ENCODE measurements at regions not wholly inside any gene's neighbourhood (a gene's known extent, or its start where the extent isn't known, plus 50 kb on each side); places are given as distances from the start of the nearest gene placed in this dataset.
"Not testable (repeated sequence)": the region's sequence is repeated elsewhere in the genome, so short reads cannot be mapped to it uniquely, and the experiment has no call there.

DNA sequence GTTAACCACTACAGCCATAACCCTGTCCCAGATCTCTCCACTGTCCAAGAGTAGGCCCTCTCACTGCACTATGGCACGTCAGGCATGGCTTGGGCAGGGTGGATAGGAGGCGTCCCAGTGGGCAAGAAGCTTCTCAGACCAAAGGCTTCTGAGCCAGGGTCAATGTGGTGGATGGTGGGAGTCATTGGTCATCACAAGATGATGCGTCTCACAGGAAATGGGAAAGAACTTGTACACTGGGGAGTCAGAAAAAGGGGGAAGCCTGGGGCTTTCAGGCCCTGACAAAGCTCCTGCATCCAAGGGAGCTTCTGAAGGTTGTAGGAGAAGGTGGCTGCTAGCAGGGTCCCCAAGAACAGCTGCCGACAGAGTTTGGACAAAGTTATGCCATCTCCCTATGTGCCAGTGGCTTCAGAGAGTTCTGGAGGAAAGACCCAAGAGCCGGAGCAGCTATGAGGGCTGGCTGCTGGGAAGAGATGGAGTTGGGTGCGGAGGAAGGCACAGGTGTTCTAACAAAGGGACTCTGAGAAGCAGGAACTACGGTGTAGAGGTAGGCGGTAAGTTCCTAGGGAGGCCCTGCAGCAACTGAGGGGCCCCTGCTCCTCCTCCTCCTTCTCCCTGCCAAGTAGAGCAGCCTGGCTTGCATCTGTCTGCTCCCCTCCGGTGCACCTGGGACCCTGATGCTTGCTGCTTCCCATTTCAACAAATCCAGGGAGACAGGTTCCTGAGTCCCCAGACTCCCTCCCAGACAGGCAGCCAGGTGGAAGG is 81.1 kb downstream of the ARL6IP4 start:
- DNase-seq, result peak; percentile 73 to 85 (median 75)

DNA sequence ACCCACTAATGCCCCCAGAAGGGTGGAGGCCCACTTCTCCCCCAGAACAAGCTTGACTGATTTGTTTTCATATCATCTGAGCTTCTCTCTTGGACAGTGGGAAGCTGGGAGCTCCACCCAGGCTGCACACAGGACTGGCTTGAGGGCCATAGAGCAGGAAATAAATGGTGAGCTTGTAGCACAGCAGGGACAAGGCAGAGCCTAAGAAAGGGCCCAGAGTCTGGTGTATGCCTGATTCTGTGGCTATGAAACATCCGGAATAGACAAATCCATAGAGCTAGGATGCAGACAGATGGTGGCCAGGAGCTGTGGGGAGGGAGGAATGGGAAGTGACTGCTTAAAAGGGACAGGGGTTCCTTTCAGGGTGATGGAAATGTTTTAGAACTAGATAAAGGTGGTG is 79.0 kb downstream of the ARL6IP4 start:
- DNase-seq, result no peak

DNA sequence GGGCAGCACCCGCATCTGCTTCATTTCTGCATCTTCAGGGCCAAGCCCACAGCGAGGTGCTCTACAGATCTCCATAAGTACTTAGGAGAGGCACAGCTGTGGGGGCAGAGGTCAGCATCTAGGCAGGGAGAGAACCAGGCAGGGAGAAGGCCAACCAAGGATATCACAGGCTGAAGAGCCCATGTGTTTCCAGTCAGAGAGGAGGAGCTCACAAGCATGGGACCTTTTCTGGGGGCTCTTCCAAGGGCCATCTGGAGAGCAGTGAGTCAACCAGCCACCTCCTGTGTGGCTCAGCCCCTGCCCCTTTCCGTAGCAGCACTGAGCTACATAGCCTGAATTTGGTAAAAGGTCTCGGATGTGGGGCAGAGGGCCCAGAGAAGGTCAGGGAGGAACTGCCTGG is 78.5 kb downstream of the ARL6IP4 start:
- DNase-seq, result no peak

DNA sequence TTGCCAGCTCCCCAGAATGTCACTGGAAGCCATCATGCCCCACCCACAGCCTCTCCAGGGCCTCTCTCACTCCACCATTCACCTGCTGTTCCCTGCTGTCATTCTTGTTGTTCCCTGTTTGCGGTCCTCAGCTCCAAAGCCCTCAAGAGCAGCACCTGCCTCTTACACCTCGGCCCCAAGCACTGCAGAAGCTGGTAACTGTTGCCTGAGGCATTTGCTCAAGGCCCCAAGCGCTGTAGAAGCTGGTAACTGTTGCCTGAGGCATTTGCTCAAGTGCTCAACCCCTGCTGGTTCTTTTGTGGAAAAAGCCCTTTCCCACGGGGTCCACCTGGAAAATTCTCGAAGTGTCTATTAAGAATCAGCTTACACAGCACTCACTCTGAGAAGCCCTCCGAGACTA is 78.0 kb downstream of the ARL6IP4 start:
- no peak for DNase-seq

DNA sequence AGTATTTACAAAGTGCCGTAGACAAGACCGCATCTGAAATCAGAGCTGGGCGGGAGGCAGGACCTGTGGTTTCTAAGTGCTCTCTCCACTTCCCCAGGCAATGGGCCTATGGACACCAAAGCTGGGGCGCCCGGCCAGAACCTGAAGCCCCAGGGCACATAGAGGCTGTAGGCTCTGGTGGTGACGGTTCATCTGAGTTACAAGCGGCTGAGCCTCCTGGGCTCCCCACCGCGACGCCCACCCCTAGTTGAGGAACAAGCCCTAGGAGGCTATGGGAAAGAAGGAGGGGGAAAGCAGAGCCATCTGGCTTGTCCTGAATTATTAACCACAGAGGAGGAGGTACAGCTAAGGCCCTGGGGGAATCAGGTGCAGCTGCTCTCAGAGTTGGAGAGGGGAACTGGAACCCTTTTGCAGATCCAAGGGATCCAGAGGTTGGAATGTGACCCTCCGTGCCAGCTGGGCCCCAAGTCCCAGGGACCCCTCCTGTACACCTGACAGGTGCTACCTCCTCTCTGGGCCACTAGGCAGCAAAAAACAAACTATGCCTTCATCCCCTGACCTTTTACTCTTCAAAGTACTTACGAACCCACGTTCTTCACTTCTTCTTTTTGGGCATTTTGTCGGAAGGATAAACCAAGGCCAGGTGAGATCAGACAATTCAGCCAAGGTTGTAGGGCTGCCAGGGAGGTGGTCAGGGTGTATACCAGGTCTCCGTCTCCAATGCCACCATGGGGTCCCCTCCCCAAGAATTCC is 77.2 kb downstream of the ARL6IP4 start:
- no peak for DNase-seq

DNA sequence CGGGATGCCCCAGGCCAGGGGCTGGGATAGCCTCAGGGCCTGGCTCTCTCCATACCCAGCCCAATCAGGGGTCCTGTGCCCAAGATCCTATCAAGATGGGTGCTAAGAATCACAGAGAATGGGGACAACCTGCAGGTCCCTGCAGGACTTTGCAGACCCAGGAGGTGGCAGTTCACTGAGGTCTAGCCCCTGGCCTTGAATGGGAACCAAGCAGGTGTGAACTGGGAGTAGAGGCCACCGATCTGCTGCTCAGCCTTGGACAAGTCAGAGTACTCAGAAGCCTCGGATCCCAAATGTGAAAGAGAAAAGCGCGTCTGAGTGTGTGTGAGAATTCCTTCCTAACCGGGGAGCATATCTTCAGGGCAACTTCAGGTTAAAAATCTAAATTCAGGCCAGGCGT is 76.2 kb downstream of the ARL6IP4 start:
- no peak for DNase-seq

DNA sequence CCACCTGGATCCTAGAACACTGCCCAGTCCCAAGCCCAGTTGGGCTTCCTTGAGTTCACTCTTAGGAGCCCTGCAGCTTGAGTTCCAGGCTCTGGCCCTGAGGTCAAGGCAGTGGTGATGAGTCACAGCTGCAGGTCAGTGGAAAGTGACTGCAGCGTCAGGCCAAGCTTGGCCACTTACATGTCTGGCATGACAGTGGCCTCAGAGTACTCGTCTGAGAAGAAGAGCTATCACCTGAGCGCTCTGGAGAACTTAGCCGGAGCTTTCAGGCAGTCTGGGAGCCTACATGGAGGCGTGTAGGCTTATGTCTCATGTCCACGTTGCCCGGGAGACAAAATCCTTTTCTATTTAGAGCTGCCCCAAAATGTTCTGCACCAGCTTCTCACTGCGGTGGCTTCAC is 75.6 kb downstream of the ARL6IP4 start:
- DNase-seq, result peak in 1 of 3 donors; percentile 19

DNA sequence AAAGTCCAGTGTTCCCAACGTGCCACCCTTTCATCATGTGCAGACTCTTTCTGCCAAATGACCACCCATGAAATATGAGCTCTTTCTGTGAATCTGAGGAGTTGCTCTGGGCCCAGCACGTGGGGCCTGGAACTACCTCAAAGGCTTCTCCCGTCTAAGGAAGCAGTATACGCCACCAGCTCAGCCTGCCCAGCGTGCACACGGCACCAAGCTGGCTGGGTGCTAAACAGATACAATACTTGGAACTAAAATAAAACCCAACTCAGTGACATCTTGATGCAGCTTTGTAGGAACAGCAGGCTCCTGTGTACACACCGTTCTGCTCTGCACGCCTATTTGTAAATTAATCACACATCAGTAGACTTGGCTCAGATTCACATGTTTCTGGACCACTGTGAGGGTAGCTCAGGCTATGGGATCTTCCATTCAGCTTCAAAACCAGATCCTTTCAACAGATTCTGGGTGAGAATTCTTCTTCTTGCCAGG is 74.8 kb downstream of the ARL6IP4 start:
- no peak for DNase-seq

DNA sequence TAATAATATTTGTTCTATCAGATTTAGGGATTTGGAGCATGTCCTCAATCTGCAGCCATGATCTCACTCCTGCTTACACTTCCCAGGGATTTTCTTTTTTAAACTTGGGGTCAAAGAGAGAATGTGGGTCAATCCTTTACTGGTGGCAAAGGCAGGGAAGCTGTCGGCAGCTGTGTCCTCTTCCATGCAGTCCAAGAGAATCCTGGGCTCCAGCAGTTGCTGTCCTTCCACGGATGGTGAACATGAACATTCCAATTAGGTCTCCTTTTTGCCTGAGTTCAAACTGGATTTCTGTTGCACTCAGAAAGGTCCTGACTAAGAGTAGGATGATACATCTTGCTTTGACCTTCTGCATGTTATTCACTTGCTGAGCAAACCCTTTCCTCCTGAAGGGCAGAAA is 73.9 kb downstream of the ARL6IP4 start:
- DNase-seq, result no peak

DNA sequence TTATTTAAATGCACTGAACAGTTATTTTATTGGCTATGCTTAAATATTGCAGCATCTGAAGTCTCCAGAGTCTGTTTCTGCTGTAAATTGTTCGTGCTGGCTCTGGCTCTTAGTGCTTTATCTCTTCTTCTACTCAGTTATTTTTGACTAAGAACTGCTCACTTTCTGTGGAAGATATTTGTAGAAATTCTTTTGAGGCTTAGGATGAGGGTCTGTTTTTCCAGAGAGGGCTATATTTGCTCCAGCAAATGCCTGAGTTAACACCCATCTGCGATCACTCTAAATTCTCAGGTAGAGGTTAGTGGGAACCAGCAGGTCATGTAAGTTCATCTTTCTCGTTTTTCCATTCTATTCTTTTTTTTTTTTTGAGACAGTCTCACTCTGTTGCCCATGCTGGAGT is 71.1 kb downstream of the ARL6IP4 start:
- no peak for DNase-seq

DNA sequence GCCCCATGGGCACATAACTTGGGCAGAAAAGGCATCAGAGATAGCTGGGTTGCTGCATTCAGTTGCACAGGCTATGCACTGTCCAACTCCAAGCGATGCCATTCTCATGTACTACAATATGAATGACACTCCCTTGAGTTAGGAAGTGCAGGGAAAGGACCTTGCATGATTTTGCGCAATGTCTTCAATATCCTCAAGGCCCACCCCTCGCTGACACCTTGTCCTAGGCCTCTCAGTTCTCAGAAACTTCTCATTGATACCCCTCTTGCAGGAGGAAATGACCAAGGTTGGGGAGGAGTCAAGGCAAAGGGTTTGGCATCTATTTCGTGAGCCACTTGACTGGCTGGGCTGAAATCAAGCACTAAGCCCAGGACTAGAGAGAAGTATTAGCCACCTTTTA is 70.4 kb downstream of the ARL6IP4 start:
- no peak for DNase-seq

DNA sequence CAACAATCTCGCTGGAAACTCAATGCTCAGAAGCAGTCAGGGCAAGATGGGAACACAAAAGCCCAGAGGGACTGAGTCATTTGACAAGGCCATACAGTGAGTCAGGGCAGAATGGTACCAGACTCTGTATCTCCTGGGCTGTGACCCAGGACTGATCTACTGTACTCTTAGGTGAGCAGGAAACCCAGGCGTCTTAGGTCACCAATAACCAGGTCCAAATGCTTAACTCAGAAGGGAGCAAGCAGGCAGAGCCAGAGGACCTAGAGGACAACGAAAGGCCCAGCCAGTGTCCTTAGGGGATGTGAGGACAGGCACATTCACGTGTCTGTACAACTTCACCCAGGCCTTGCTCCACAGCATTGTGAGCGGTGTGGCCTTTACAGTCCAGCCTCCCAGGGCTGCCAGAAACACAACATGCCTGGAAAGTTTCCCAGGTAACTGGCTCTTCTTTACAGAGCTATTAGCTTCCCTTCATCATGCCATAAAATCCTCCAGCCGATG is 69.9 kb downstream of the ARL6IP4 start:
- DNase-seq, result no peak

DNA sequence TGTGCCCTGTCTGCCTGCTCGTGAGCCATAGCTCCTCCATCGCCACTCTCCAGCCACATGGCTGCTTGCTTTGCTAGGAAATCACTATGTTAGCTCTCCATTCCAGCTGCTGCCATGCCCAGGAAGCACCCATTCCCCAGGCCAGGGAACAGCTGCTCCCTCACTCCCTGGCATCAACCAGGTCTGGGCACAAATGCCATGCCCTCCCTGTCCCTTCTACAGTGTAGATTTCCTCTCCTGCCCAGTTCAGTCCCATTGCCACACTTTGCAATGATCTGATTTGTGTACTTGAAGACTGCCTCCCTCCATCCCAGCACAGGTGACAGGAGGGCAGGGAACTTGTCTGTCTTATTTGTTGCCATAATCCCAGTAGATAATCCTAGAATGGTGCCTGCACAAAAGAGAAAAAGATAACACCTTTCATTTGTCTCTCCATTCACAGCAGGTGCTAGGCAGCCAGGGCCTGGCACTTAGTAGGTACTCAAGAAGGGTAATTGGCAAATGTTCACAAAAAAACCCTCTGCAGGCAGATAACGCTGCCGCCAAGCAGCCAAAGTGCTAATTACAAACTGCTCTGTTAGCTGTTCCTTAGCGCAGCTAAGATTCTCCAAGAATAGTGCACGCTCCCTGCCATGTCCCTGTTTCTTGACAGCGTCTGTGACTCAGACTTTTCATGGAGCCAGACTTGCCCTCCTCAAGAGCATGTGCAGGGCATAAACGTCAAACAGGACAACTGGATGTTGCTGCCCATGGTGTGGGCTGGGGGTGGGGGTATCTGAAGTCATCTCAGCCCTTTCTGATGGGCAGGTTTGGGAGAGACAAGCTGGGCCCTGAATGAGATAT is 69.1 kb downstream of the ARL6IP4 start:
- DNase-seq, result no peak

DNA sequence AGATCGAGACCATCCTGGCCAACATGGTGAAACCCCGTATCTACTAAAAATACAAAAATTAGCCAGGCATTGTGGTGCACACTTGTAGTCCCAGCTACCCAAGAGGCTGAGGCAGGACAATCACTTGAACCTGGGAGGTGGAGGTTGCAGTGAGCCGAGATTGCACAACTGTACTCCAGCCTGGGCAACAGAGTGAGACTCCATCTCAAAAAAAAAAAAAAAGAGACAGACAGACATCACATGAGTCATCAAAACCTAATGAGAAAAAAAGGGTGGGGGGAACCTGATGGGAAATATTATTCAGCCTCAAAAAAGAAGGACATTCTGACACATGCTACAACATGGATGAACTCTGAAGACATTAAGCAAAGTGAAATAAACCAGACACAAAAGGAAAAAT is 67.4 kb downstream of the ARL6IP4 start:
- DNase-seq, result not testable (repeated sequence)

DNA sequence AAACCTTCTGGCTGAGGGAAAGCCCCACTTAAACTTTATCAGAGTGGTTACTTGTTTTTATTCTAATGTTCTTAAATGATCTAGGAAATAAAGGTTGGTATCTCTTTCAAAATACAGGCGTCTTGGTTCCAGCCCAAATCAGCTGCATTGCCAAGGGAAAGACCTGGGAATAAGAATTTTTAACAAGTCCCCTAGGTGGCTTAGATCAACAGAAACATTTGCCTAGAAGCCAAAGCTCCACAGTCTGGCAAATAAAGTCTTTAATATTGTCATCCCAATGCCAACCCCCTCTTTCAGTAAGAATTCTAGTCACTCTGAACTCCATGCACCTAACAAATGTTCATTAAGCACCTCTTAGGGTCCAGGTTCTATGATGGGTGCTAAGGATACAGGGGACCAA is 66.8 kb downstream of the ARL6IP4 start:
- DNase-seq, result no peak

DNA sequence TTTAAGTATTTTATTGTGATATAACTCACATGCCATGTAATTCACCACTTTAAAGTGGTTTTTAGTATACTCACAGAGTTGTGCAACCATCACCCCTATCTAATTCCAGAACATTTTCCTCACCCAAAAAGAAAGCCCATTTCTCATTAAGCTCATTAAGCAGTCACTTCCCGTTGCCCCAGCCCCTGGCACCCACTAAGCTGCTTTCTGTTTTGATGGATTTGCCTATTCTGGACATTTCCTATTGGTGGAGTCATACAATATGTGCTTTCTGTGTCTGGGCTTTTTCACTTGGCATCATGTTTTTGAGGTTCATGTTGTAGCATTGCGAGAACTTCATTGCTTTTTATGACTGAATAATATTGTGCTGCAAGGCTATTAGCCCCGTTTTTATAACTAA is 66.0 kb downstream of the ARL6IP4 start:
- peak in 1 of 3 donors; percentile 32 for DNase-seq

DNA sequence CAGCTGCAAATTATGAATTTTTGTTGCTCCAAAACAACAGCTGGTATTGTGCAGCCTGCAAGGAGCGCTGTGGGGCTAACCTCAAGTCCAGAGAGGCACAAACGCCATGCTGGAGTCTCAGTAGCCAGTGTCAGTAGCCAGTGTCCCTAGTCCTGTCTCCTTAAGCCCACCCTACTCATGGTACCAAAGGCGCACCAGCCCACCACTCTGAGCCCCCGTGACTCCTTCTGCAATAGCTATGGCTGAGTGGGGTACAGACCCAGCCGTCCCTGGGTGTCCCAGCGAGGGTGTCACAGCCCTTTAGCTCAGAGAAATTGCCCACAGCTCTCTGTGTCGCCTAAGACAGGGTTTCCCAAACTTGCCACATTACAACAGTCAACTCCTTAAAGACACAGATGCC is 65.2 kb downstream of the ARL6IP4 start:
- no peak for DNase-seq

DNA sequence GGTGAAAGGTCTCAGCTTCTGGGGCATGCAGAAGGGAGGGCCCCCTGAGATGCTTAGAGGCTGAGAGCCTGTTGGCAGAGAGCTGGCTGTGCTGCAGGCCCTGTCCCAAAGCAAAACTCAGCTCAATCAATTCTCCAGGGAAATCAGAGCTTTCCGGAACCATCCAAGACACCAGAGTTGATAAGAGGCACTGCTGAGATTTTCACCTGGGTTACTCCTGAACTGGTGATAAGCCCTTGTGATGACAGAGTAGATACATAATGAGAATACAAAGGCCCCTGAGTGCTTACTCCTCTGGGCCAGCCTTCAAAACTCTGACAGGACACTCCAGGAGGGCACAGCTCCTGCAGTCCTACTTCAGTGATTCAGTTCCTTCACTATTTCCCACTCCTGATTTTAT is 63.9 kb downstream of the ARL6IP4 start:
- DNase-seq, result no peak

DNA sequence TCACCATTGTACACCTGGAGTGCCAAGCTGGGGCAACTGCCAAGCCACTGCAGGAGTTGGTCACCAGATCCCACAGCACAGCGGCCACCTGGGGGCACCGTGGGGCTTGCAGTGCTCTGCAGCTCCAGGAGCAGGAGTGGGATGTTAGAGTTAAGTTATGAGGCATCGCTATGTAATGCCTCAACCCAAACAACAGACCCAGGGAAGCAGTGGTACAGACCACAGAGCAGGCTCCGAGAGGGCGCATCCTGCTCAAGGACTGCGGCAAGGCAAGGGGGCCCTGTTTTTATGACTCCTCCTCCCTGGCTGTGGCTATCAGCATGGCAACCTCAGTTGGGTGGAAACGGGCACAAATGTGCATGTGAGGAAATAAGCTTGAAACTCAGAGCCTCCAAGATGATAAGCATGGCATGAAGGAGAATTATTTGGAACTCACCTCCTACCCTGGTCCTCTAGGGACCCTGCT is 63.1 kb downstream of the ARL6IP4 start:
- peak; percentile 63 to 77 (median 74) for DNase-seq

DNA sequence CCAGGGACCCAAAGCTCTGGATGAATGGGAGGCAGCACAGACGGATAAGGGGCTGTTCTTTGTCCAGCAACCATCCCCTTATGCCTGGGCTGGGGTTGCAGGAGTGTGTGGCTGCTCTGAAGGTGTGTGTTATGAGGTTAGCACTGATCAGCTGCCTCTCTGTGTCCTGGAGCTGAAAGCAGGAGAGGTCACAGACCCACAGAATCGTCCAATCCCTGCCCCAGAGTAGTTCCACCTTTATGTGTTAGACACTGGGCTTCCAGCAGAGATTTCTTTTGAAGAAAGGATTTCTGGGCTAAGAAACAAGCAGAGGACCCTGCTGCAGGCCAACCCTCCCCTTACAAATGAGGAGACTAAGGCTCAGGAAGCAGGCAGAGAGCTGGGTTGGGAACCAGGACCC is 62.4 kb downstream of the ARL6IP4 start:
- no peak for DNase-seq

DNA sequence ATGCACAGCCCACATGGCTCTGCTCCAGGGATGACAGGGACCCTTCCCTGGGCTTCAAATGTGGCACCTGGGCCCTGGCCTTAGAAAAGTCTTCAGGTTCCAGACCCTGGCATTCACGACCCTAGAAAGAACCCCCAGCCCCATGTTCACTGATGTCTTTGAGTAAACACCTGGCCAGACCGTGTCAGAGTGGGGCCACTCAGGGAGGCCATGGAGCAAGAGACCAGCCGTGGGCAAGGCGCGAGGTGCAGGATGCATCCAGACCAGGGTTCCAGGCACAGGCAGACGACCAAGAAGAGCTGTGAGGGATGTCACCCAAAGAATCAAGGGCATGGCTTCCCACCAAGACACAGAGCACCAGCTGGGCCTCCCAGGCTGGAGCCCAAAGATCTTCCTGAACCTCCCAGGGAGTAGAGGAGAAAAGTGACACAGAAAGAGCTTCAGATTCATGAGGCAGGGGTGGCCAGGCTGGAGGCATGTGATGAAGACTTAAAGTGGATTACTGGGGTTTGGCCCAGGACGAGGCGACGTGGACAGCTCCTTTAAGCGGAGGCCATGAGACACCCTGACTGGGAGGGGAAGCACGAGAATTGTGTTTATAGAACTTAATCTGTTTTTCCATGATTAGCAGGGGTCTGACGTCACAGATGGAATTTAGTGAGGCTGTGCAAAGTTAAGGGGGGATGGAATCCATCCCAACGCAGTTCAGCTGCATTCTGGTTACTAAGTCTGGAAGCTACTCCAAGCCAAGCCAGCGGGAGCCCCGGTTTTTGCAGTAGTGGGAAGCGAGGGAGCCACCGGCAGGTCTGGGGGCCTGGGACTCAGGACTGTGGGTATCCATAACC is 61.6 kb downstream of the ARL6IP4 start:
- no peak for DNase-seq

DNA sequence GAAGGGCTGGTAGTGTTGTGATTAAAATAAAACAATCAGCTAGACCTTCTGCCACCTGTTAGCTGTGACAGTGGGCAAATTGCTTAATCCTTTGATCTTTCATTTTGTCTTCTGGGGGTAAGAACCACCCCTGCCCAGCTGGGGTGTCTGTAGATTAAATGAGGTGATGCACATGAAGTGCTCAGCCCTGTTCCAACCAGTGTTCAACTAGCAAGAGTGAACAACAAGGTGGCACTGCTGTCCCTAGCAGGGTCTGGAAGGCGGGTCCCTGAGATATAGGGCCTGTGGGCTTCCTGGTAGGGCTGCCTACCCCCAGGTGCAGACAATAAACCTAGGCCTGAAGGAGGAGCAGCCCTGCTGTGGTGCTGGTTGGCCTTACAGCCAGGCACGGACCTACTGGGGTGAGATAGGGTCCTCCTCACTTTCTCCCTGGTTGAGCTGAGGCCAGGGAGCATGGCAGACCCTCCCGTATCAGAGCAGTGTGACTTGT is 60.6 kb downstream of the ARL6IP4 start:
- DNase-seq, result no peak
